ENCODE measurements at regions not wholly inside any gene's neighbourhood (a gene's known extent, or its start where the extent isn't known, plus 50 kb on each side); places are given as distances from the start of the nearest gene placed in this dataset.

GRCh38 chr5:100644776-100645175, 109.6 kb downstream of the FAM174A start:
- H3K36me3 ChIP-seq (ENCODE audit: low read length): no peaks in the 10 kb centered on the region
- no peaks in the 10 kb centered on the region for H4K20me1 ChIP-seq (ENCODE audit: low read depth, low read length)
- H3K9ac ChIP-seq (ENCODE audit: low read length): no peak overlapping the region
- no peak for TF ChIP-seq EZH2phosphoT487 (conservative IDR thresholded peaks at IDR 0.05; ENCODE audit: low read length)
- no peak for TF ChIP-seq CTCF (IDR thresholded peaks at IDR 0.05; ENCODE audit: insufficient read depth, low read length, poor library complexity, severe bottlenecking)
- H3K9me2 ChIP-seq (replicated peaks; ENCODE audit: insufficient read depth, low read length): no peaks in the 10 kb centered on the region
- H3K4me3 ChIP-seq (ENCODE audit: insufficient read depth, low read length, poor library complexity, severe bottlenecking): no peak overlapping the region
- no peak overlapping the region for H2AFZ ChIP-seq (ENCODE audit: low read depth, low read length, severe bottlenecking)
- no peaks in the 10 kb centered on the region for H3K9me3 ChIP-seq (ENCODE audit: insufficient read depth, low read length)
- H3K27ac ChIP-seq (ENCODE audit: low read depth, low read length): no peak overlapping the region
- no peaks in the 10 kb centered on the region for H3K79me2 ChIP-seq (ENCODE audit: insufficient read depth, low read length)
- no peaks in the 10 kb centered on the region for H3K27me3 ChIP-seq (ENCODE audit: low read length)
- H3F3A ChIP-seq (ENCODE audit: insufficient read depth): no peaks in the 10 kb centered on the region
- no peak overlapping the region for H3K4me2 ChIP-seq (ENCODE audit: low read depth, low read length, poor library complexity, severe bottlenecking)

- Histone ChIP-seq H4K20me1 (ENCODE audit: low read depth, low read length) (no peaks in the 10 kb centered on the region), H3K27me3 (ENCODE audit: low read length) (no peaks in the 10 kb centered on the region), H3K36me3 (ENCODE audit: low read length) (no peaks in the 10 kb centered on the region), H3K9me3 (ENCODE audit: insufficient read depth, low read length) (no peaks in the 10 kb centered on the region), H3K4me3 (ENCODE audit: insufficient read depth, low read length, poor library complexity, severe bottlenecking) (no peak overlapping the region), H3K4me2 (ENCODE audit: low read depth, low read length, poor library complexity, severe bottlenecking) (no peak overlapping the region), H3K79me2 (ENCODE audit: insufficient read depth, low read length) (no peaks in the 10 kb centered on the region), H3K9ac (ENCODE audit: low read length) (no peak overlapping the region), H3K9me2 (replicated peaks; ENCODE audit: insufficient read depth, low read length) (no peaks in the 10 kb centered on the region), H3K27ac (ENCODE audit: low read depth, low read length) (no peak overlapping the region), H3F3A (ENCODE audit: insufficient read depth) (no peaks in the 10 kb centered on the region), H2AFZ (ENCODE audit: low read depth, low read length, severe bottlenecking) (no peak overlapping the region)
- TF ChIP-seq EZH2phosphoT487 (conservative IDR thresholded peaks at IDR 0.05; ENCODE audit: low read length) (no peak), CTCF (IDR thresholded peaks at IDR 0.05; ENCODE audit: insufficient read depth, low read length, poor library complexity, severe bottlenecking) (no peak)
These were observed 110.8 kb downstream of the FAM174A start for GRCh38 chr5:100646011-100646410.

- Histone ChIP-seq H3K9me3 (ENCODE audit: insufficient read depth, low read length) (no peaks in the 10 kb centered on the region), H3K9ac (ENCODE audit: low read length) (no peak overlapping the region), H2AFZ (ENCODE audit: low read depth, low read length, severe bottlenecking) (no peak overlapping the region), H3K4me3 (ENCODE audit: insufficient read depth, low read length, poor library complexity, severe bottlenecking) (no peak overlapping the region), H4K20me1 (ENCODE audit: low read depth, low read length) (no peaks in the 10 kb centered on the region), H3F3A (ENCODE audit: insufficient read depth) (no peaks in the 10 kb centered on the region), H3K27ac (ENCODE audit: low read depth, low read length) (no peak overlapping the region), H3K9me2 (replicated peaks; ENCODE audit: insufficient read depth, low read length) (no peaks in the 10 kb centered on the region), H3K79me2 (ENCODE audit: insufficient read depth, low read length) (no peaks in the 10 kb centered on the region), H3K27me3 (ENCODE audit: low read length) (no peaks in the 10 kb centered on the region), H3K36me3 (ENCODE audit: low read length) (no peaks in the 10 kb centered on the region), H3K4me2 (ENCODE audit: low read depth, low read length, poor library complexity, severe bottlenecking) (no peak overlapping the region)
- TF ChIP-seq CTCF (IDR thresholded peaks at IDR 0.05; ENCODE audit: insufficient read depth, low read length, poor library complexity, severe bottlenecking) (no peak), EZH2phosphoT487 (conservative IDR thresholded peaks at IDR 0.05; ENCODE audit: low read length) (no peak)
These were observed 111.5 kb downstream of the FAM174A start for GRCh38 chr5:100646691-100647090.
